ENCODE measurements at regions not wholly inside any gene's neighbourhood (a gene's known extent, or its start where the extent isn't known, plus 50 kb on each side); places are given as distances from the start of the nearest gene placed in this dataset.

DNA sequence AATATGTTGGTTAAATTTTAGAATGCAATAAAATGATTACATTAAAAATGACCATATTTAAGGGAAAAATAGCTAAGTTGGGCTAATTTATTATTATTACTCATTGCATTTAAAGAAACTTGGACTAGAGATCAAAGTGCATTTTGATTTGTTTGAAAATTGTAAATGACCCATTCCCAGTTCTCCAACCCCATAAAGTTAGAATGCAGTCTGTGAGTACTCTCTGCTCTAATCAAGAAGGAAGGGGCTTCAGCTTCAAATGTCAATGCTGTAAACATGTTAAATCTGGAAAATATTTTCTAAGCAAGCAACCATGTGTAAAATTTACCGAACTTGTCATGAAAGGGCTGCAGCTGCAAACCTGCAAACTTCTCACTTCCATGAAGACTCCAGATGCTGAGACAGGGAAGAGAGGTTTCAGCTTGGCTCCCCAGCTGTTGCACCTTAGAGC, 232.7 kb downstream of the TTLL7 start:
- TF ChIP-seq POLR2AphosphoS5 (IDR thresholded peaks at IDR 0.05): no peak
- TF ChIP-seq POLR2A (IDR thresholded peaks at IDR 0.05): no peak
